Neural progenitor cell (in vitro differentiated cells): ENCODE measurements at regions not wholly inside any gene's neighbourhood (a gene's known extent, or its start where the extent isn't known, plus 50 kb on each side); places are given as distances from the start of the nearest gene placed in this dataset.
A peak's percentile ranks its signal among the peaks of the same experiment; 100 is the strongest.

ENCODE experiments used
- DNase-seq: peaks from one replicate; pipeline ENCODE4 v3.0.0-alpha.2; 2016; ENCODE audit warnings: low spot score
- H2AFZ ChIP-seq: fragments of 200-600 bp; sonication (generic); replicated peaks from 2 replicates; pipeline ENCODE4 v1.6.1; 2016; ENCODE audit warnings: antibody characterized with exemption
- H3F3A ChIP-seq: fragments of 200-600 bp; sonication (generic); 2 replicates; pipeline ENCODE4 v1.6.1; 2016; ENCODE audit warnings: antibody characterized with exemption, low read depth
- H3K27ac ChIP-seq: fragments of 200-600 bp; sonication (generic); 2 replicates; pipeline ENCODE4 v1.5.1; 2016; ENCODE audit warnings: mild to moderate bottlenecking
- H3K27me3 ChIP-seq: fragments of 200-600 bp; sonication (generic); 2 replicates; pipeline ENCODE4 v1.6.1; 2016; ENCODE audit warnings: mild to moderate bottlenecking, moderate library complexity
- H3K36me3 ChIP-seq: fragments of 200-600 bp; sonication (generic); 2 replicates; pipeline ENCODE4 v1.5.1; 2016
- H3K4me1 ChIP-seq: fragments of 200-600 bp; sonication (generic); 2 replicates; pipeline ENCODE4 v1.6.1; 2016; ENCODE audit warnings: mixed run types
- H3K4me2 ChIP-seq: fragments of 200-600 bp; sonication (generic); 2 replicates; pipeline ENCODE4 v1.6.1; 2016
- H3K4me3 ChIP-seq: fragments of 200-600 bp; sonication (generic); 2 replicates; pipeline ENCODE4 v1.5.1; 2016
- H3K79me2 ChIP-seq: fragments of 200-600 bp; sonication (generic); 2 replicates; pipeline ENCODE4 v1.6.1; 2016; ENCODE audit warnings: low read depth
- H3K9ac ChIP-seq: fragments of 200-600 bp; sonication (generic); 2 replicates; pipeline ENCODE4 v1.6.1; 2016
- H3K9me3 ChIP-seq: fragments of 200-600 bp; sonication (generic); 2 replicates; pipeline ENCODE4 v1.5.1; 2016; ENCODE audit warnings: low read depth
- H4K20me1 ChIP-seq: fragments of 200-600 bp; sonication (generic); 2 replicates; pipeline ENCODE4 v1.6.1; 2016; ENCODE audit warnings: low read depth
- H3K27ac Mint-ChIP-seq: 3 replicates; pipeline ENCODE4 v1.8.0; 2021; ENCODE audit warnings: mixed read lengths
- H3K27me3 Mint-ChIP-seq: 2 replicates; pipeline ENCODE4 v1.8.0; 2022; ENCODE audit warnings: low read depth, mild to moderate bottlenecking, inconsistent platforms, moderate library complexity, mixed read lengths; ENCODE audit not compliant: insufficient read depth
- H3K36me3 Mint-ChIP-seq: 3 replicates; pipeline ENCODE4 v1.8.0; 2021; ENCODE audit warnings: mixed read lengths
- H3K4me1 Mint-ChIP-seq: 3 replicates; pipeline ENCODE4 v1.8.0; 2021; ENCODE audit warnings: mixed read lengths
- H3K4me3 Mint-ChIP-seq: 3 replicates; pipeline ENCODE4 v1.8.0; 2021; ENCODE audit warnings: mild to moderate bottlenecking, moderate library complexity, mixed read lengths
- H3K9me3 Mint-ChIP-seq: 3 replicates; pipeline ENCODE4 v1.8.0; 2020; ENCODE audit warnings: mixed read lengths
- EZH2 ChIP-seq: fragments of 200-600 bp; sonication (generic); IDR thresholded peaks from 2 replicates; pipeline ENCODE4 v1.6.1; 2017; ENCODE audit warnings: antibody characterized with exemption, mild to moderate bottlenecking, moderate library complexity
- EZH2phosphoT487 ChIP-seq: fragments of 200-600 bp; sonication (generic); IDR thresholded peaks from 2 replicates; pipeline ENCODE4 v1.6.1; 2017; ENCODE audit warnings: antibody characterized with exemption
- TF ChIP-seq, protein P1 (sequence below): fragments of 200-600 bp; sonication (generic); IDR thresholded peaks from 2 replicates; pipeline ENCODE4 v1.5.1; 2017; ENCODE audit warnings: antibody characterized with exemption, mild to moderate bottlenecking

GRCh38 chr22:27679693-27680488, 121.7 kb downstream of the MN1 start:
- no peak overlapping the region for H3K4me2 ChIP-seq
- no peaks in the 10 kb centered on the region for H4K20me1 ChIP-seq
- H2AFZ ChIP-seq: no peak overlapping the region
- peak overlapping the region; percentile 1 for H3K27ac Mint-ChIP-seq
- H3K27me3 ChIP-seq: no peaks in the 10 kb centered on the region
- no peak overlapping the region for H3K4me3 Mint-ChIP-seq
- peaks cover 9% of the 10 kb centered on the region for H3K27me3 Mint-ChIP-seq
- H3K4me1 Mint-ChIP-seq: peaks cover 67% of the 10 kb centered on the region
- no peak overlapping the region for H3K27ac ChIP-seq
- H3K36me3 Mint-ChIP-seq: no peaks in the 10 kb centered on the region
- no peak overlapping the region for H3K9ac ChIP-seq
- H3K4me3 ChIP-seq: no peak overlapping the region
- TF ChIP-seq EZH2 (no peak), EZH2phosphoT487 (no peak)
- TF ChIP-seq, protein P1, sequence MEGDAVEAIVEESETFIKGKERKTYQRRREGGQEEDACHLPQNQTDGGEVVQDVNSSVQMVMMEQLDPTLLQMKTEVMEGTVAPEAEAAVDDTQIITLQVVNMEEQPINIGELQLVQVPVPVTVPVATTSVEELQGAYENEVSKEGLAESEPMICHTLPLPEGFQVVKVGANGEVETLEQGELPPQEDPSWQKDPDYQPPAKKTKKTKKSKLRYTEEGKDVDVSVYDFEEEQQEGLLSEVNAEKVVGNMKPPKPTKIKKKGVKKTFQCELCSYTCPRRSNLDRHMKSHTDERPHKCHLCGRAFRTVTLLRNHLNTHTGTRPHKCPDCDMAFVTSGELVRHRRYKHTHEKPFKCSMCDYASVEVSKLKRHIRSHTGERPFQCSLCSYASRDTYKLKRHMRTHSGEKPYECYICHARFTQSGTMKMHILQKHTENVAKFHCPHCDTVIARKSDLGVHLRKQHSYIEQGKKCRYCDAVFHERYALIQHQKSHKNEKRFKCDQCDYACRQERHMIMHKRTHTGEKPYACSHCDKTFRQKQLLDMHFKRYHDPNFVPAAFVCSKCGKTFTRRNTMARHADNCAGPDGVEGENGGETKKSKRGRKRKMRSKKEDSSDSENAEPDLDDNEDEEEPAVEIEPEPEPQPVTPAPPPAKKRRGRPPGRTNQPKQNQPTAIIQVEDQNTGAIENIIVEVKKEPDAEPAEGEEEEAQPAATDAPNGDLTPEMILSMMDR: no peak
- H3K4me1 ChIP-seq: peaks cover 32% of the 10 kb centered on the region
- peaks cover 31% of the 10 kb centered on the region for H3F3A ChIP-seq
- DNase-seq: no peak
- no peaks in the 10 kb centered on the region for H3K9me3 ChIP-seq
- no peaks in the 10 kb centered on the region for H3K36me3 ChIP-seq
- no peaks in the 10 kb centered on the region for H3K9me3 Mint-ChIP-seq
- no peaks in the 10 kb centered on the region for H3K79me2 ChIP-seq

DNA sequence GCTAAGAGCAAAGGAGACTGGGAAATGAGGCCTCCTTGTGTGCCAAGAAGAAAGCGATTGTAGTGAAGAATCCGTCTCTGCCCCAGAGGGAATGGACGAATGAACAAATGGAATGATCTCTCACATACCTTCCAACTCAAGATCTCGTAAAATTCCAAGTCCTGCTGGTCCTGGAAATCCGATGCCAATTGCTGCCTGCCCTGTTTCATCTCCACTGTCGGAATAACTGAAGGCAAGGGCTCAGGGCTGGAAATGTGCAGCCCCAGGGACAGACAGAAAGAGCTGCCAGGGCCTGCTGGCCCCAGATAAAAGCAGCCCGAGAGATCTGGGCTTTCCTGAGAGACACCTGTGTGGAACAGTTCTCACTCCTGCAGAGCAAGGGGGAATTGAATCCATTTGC, 120.9 kb downstream of the MN1 start:
- TF ChIP-seq, protein P1: no peak
- TF ChIP-seq EZH2phosphoT487 (no peak), EZH2 (no peak)
- Histone ChIP-seq H3F3A (peaks cover 31% of the 10 kb centered on the region), H3K79me2 (no peaks in the 10 kb centered on the region), H3K27ac (no peak overlapping the region), H4K20me1 (no peaks in the 10 kb centered on the region), H3K4me2 (no peak overlapping the region), H3K27me3 (no peaks in the 10 kb centered on the region), H3K9ac (no peak overlapping the region), H3K4me1 (peaks cover 32% of the 10 kb centered on the region), H3K9me3 (no peaks in the 10 kb centered on the region), H3K36me3 (no peaks in the 10 kb centered on the region), H3K4me3 (no peak overlapping the region), H2AFZ (no peak overlapping the region)
- Mint-ChIP-seq H3K36me3 (no peaks in the 10 kb centered on the region), H3K27ac (peak overlapping the region; percentile 84), H3K4me1 (peaks cover 68% of the 10 kb centered on the region), H3K4me3 (no peak overlapping the region), H3K9me3 (no peaks in the 10 kb centered on the region), H3K27me3 (peaks cover 9% of the 10 kb centered on the region)
- no peak for DNase-seq

- Histone ChIP-seq H3K9ac (no peak overlapping the region), H3K27me3 (no peaks in the 10 kb centered on the region), H2AFZ (no peak overlapping the region), H4K20me1 (no peaks in the 10 kb centered on the region), H3K4me1 (peaks cover 32% of the 10 kb centered on the region), H3K4me2 (no peak overlapping the region), H3F3A (peaks cover 31% of the 10 kb centered on the region), H3K79me2 (no peaks in the 10 kb centered on the region), H3K27ac (no peak overlapping the region), H3K4me3 (no peak overlapping the region), H3K36me3 (no peaks in the 10 kb centered on the region), H3K9me3 (no peaks in the 10 kb centered on the region)
- Mint-ChIP-seq H3K27me3 (peaks cover 9% of the 10 kb centered on the region), H3K27ac (peak overlapping the region; percentile 84), H3K36me3 (no peaks in the 10 kb centered on the region), H3K4me1 (peaks cover 66% of the 10 kb centered on the region), H3K9me3 (no peaks in the 10 kb centered on the region), H3K4me3 (no peak overlapping the region)
- no peak for DNase-seq
- TF ChIP-seq EZH2phosphoT487: no peak
- no peak for TF ChIP-seq EZH2
- TF ChIP-seq, protein P1: no peak
Observed at GRCh38 chr22:27681037-27681436, 120.5 kb downstream of the MN1 start.
